NCI-H1694 (cell line): ENCODE measurements at regions not wholly inside any gene's neighbourhood (a gene's known extent, or its start where the extent isn't known, plus 50 kb on each side); places are given as distances from the start of the nearest gene placed in this dataset.
"Not testable (repeated sequence)": the region's sequence is repeated elsewhere in the genome, so short reads cannot be mapped to it uniquely, and the experiment has no call there.

ENCODE experiments used
- DNase-seq: peaks from one replicate; lab custom pipeline; 2025; lab: John Stamatoyannopoulos, UW

GRCh38 chr11:81573367-81573766, 1160.3 kb downstream of the FAM181B start:
- DNase-seq: no peak

GRCh38 chr11:81570669-81571068, 1163.0 kb downstream of the FAM181B start:
- DNase-seq: no peak

GRCh38 chr11:81569999-81570398, 1163.7 kb downstream of the FAM181B start:
- DNase-seq: no peak

GRCh38 chr11:81568918-81569317, 1164.7 kb downstream of the FAM181B start:
- no peak for DNase-seq

- no peak for DNase-seq
These were observed 1185.5 kb downstream of the FAM181B start for GRCh38 chr11:81548123-81548522.

- not testable (repeated sequence) for DNase-seq
These were observed 1193.9 kb downstream of the FAM181B start for GRCh38 chr11:81539806-81540205.

- DNase-seq: no peak
These were observed 1218.1 kb downstream of the FAM181B start for GRCh38 chr11:81515566-81515965.

- peak; percentile 12 for DNase-seq
These were observed 1236.4 kb downstream of the FAM181B start for GRCh38 chr11:81497202-81497804.

GRCh38 chr11:81496601-81497000, 1237.1 kb downstream of the FAM181B start:
- no peak for DNase-seq

- no peak for DNase-seq
These were observed 1237.9 kb downstream of the FAM181B start for GRCh38 chr11:81495699-81496292.

- DNase-seq: no peak
These were observed 1239.2 kb downstream of the FAM181B start for GRCh38 chr11:81494431-81494830.

GRCh38 chr11:81492923-81493445, 1240.7 kb downstream of the FAM181B start:
- DNase-seq: no peak

GRCh38 chr11:81487109-81487508, 1246.6 kb downstream of the FAM181B start:
- DNase-seq: no peak

GRCh38 chr11:81484196-81484595, 1249.5 kb downstream of the FAM181B start:
- DNase-seq: no peak

- DNase-seq: no peak
These were observed 1256.4 kb downstream of the FAM181B start for GRCh38 chr11:81477277-81477676.

GRCh38 chr11:81476345-81476744, 1257.3 kb downstream of the FAM181B start:
- no peak for DNase-seq

GRCh38 chr11:81472646-81473045, 1261.0 kb downstream of the FAM181B start:
- no peak for DNase-seq

GRCh38 chr11:81470446-81470845, 1263.2 kb downstream of the FAM181B start:
- DNase-seq: no peak

- DNase-seq: no peak
These were observed 1273.8 kb downstream of the FAM181B start for GRCh38 chr11:81459766-81460306.

GRCh38 chr11:81449588-81450156, 1284.0 kb downstream of the FAM181B start:
- no peak for DNase-seq

GRCh38 chr11:81444297-81444696, 1289.4 kb downstream of the FAM181B start:
- no peak for DNase-seq

GRCh38 chr11:81432333-81432732, 1301.3 kb downstream of the FAM181B start:
- DNase-seq: no peak

- no peak for DNase-seq
These were observed 1308.8 kb downstream of the FAM181B start for GRCh38 chr11:81424822-81425221.
